A673 (cell line): ENCODE measurements at regions not wholly inside any gene's neighbourhood (a gene's known extent, or its start where the extent isn't known, plus 50 kb on each side); places are given as distances from the start of the nearest gene placed in this dataset.

Source experiments
- BruUV-seq: library from RNA; stranded (reverse); fragments of 400-500 nt; replicated peaks from 2 replicates; lab custom pipeline; 2021; lab: Mats Ljungman, UMichigan
- CTCF ChIA-PET: fragments of 300-600 bp; sonication (Branson Sonifier 250); formaldehyde crosslinking; loops from one replicate; lab custom pipeline; 2022; ENCODE audit warnings: antibody characterized with exemption; lab: Charles Lee
- POLR2A ChIA-PET: fragments of 300-600 bp; sonication (Branson Sonifier 250); formaldehyde crosslinking; loops from one replicate; lab custom pipeline; 2022; ENCODE audit warnings: antibody characterized with exemption; ENCODE audit not compliant: low non-redundant PET; lab: Charles Lee
- DNase-seq: peaks from one replicate; pipeline ENCODE4 v3.0.0-alpha.2; 2015; ENCODE audit warnings: low spot score
- H3K27ac ChIP-seq: fragments of 200-600 bp; sonication (generic); 2 replicates; pipeline ENCODE4 v1.5.1; 2016; ENCODE audit warnings: mixed run types, low read depth, mild to moderate bottlenecking, mixed read lengths, antibody characterized with exemption, low read length; ENCODE audit not compliant: poor library complexity, severe bottlenecking
- H3K27me3 ChIP-seq: fragments of 200-600 bp; sonication (generic); replicated peaks from 2 replicates; pipeline ENCODE4 v1.6.1; 2017; ENCODE audit warnings: mixed run types, low read depth, mild to moderate bottlenecking, mixed read lengths, antibody characterized with exemption, low read length; ENCODE audit not compliant: insufficient read depth, poor library complexity
- H3K36me3 ChIP-seq: fragments of 200-600 bp; sonication (generic); 2 replicates; pipeline ENCODE4 v1.6.1; 2016; ENCODE audit warnings: mixed run types, mild to moderate bottlenecking, mixed read lengths, antibody characterized with exemption, low read length; ENCODE audit not compliant: insufficient read depth, poor library complexity, severe bottlenecking
- H3K4me1 ChIP-seq: fragments of 200-600 bp; sonication (generic); 2 replicates; pipeline ENCODE4 v1.6.1; 2017; ENCODE audit warnings: mixed run types, mild to moderate bottlenecking, mixed read lengths, antibody characterized with exemption, low read length; ENCODE audit not compliant: insufficient read depth, poor library complexity, severe bottlenecking
- H3K4me3 ChIP-seq: fragments of 200-600 bp; sonication (generic); 2 replicates; pipeline ENCODE4 v1.5.1; 2016; ENCODE audit warnings: low read depth, mixed run types, mild to moderate bottlenecking, mixed read lengths, low read length; ENCODE audit not compliant: poor library complexity, severe bottlenecking
- H3K9me3 ChIP-seq: fragments of 200-600 bp; sonication (generic); 2 replicates; pipeline ENCODE4 v1.6.1; 2016; ENCODE audit warnings: mixed run types, low read depth, mild to moderate bottlenecking, mixed read lengths, antibody characterized with exemption, low read length; ENCODE audit not compliant: poor library complexity, severe bottlenecking
- CTCF ChIP-seq: fragments of 300-800, 200-600 bp; sonication (generic); conservative IDR thresholded peaks from 2 replicates; pipeline ENCODE4 v1.5.1; 2017; ENCODE audit warnings: low read depth, mild to moderate bottlenecking, antibody characterized with exemption, low read length, moderate library complexity, mixed read lengths
- EZH2 ChIP-seq: fragments of 200-600 bp; sonication (generic); IDR thresholded peaks from 2 replicates; pipeline ENCODE4 v1.6.1; 2017; ENCODE audit warnings: borderline replicate concordance, low read depth, mild to moderate bottlenecking, mixed read lengths, antibody characterized with exemption, low read length; ENCODE audit not compliant: poor library complexity, severe bottlenecking
- intact Hi-C: fragments of 100-400 bp; cut with micrococcal nuclease; formaldehyde crosslinking; loops from one replicate; pipeline ENCODE4 v1.10.0; 2022; ENCODE audit not compliant: unreplicated experiment

- intact Hi-C loops: no loop called here
- H3K27me3 ChIP-seq: peaks cover 47% of the 10 kb centered on the region
- ChIA-PET CTCF (no interaction called here), POLR2A (no interaction called here)
- H3K4me1 ChIP-seq: no peaks in the 10 kb centered on the region
- no peaks in the 10 kb centered on the region for H3K9me3 ChIP-seq
- no peaks in the 10 kb centered on the region for H3K36me3 ChIP-seq
- TF ChIP-seq EZH2: no peak
- no peak for TF ChIP-seq CTCF
- no peak for DNase-seq
- BruUV-seq: no TSS peak
- no peak overlapping the region for H3K27ac ChIP-seq
- H3K4me3 ChIP-seq: no peak overlapping the region
Measured at GRCh38 chr12:30082381-30082780, 298.6 kb upstream of the TMTC1 start.

- no peak for DNase-seq
- intact Hi-C loops: no loop called here
- no peak overlapping the region for H3K4me3 ChIP-seq
- peaks cover 24% of the 10 kb centered on the region for H3K27me3 ChIP-seq
- H3K9me3 ChIP-seq: no peaks in the 10 kb centered on the region
- TF ChIP-seq CTCF (no peak), EZH2 (no peak)
- H3K4me1 ChIP-seq: no peaks in the 10 kb centered on the region
- ChIA-PET POLR2A (no interaction called here), CTCF (no interaction called here)
- no peaks in the 10 kb centered on the region for H3K36me3 ChIP-seq
- no TSS peak for BruUV-seq
- H3K27ac ChIP-seq: no peak overlapping the region
Measured at GRCh38 chr12:30074916-30075315, 291.2 kb upstream of the TMTC1 start.

GRCh38 chr12:30072824-30073223, 289.1 kb upstream of the TMTC1 start:
- no peaks in the 10 kb centered on the region for H3K4me1 ChIP-seq
- POLR2A ChIA-PET: no interaction called here
- BruUV-seq: no TSS peak
- no peak for DNase-seq
- H3K36me3 ChIP-seq: no peaks in the 10 kb centered on the region
- intact Hi-C loops: no loop called here
- CTCF ChIA-PET: no interaction called here
- H3K27ac ChIP-seq: no peak overlapping the region
- no peak overlapping the region for H3K4me3 ChIP-seq
- no peaks in the 10 kb centered on the region for H3K9me3 ChIP-seq
- TF ChIP-seq EZH2 (no peak), CTCF (no peak)
- peaks cover 13% of the 10 kb centered on the region for H3K27me3 ChIP-seq
